Daoy (cell line): ENCODE measurements at regions not wholly inside any gene's neighbourhood (a gene's known extent, or its start where the extent isn't known, plus 50 kb on each side); places are given as distances from the start of the nearest gene placed in this dataset.
A peak's percentile ranks its signal among the peaks of the same experiment; 100 is the strongest.

Experiments used
- DNase-seq: peaks from one replicate; pipeline ENCODE4 v3.0.0-alpha.2; 2015; ENCODE audit warnings: low read depth

GRCh38 chr2:160956243-160956802 is 203.9 kb upstream of the TANK start:
- DNase-seq, result no peak

- DNase-seq, result no peak
Observed at GRCh38 chr2:160963957-160964356, 196.3 kb upstream of the TANK start.

- DNase-seq, result no peak
Observed at GRCh38 chr2:160967523-160967922, 192.7 kb upstream of the TANK start.

GRCh38 chr2:160968183-160968582 is 192.0 kb upstream of the TANK start:
- no peak for DNase-seq

- DNase-seq, result peak; percentile 60
Observed at GRCh38 chr2:160970052-160970965, 189.9 kb upstream of the TANK start.

DNA sequence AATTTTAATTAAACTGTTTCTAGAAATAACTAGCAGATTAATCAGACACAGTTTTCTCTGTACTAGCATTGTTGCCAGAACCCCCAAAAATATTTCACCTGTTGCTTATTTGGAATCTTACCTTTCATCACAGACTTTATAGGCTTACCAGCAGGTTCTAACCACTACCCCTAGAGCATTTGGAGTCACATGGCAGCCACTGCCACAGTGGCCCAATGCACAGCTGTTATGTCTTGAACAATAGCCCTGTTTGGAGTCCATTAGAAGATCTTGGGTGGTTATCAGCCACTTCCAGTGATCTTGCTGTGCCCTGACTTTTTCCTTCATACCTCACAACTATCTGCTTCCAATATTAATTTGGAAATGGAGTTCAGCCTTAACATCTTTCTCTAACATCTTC is 186.2 kb upstream of the TANK start:
- no peak for DNase-seq

DNA sequence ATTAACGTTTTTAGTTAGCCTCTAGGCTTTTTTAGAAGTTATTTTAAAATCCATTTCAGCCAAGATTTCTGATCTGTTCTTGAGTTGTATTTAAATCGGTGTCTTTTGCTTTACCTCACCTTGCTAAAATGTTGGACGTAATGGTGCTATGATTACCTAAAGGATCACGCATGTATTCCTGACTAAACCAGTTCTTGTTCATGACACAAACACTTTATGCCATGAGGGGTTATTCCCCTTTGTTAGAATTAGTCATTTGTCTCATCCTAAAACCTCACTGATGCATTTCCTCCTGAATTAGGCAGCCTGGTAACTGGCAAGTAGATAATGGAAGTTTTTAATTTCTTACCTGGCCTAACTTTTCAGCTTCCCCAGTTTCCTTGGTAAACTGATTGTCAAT is 185.4 kb upstream of the TANK start:
- peak; percentile 11 for DNase-seq

GRCh38 chr2:160976797-160977196 is 183.4 kb upstream of the TANK start:
- DNase-seq, result no peak

DNA sequence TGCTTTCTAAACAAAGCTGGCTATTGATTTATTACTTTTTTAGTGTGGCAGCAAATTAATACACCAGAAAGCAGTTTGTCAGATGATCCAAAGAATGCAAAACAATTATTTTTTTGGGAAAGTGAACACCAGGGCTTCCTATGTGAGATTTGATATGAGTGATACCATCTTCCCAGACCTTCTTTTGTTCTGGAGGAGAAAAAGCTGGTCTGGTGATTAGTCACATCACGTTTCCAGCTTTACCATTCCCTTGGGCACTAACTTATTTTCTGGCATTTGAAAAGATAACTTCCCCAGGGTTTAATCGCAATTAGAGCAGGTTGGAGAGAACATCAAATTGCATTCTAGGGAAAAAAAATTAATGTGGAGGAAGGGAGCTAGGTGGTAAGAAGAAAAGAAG is 182.9 kb upstream of the TANK start:
- DNase-seq, result no peak

DNA sequence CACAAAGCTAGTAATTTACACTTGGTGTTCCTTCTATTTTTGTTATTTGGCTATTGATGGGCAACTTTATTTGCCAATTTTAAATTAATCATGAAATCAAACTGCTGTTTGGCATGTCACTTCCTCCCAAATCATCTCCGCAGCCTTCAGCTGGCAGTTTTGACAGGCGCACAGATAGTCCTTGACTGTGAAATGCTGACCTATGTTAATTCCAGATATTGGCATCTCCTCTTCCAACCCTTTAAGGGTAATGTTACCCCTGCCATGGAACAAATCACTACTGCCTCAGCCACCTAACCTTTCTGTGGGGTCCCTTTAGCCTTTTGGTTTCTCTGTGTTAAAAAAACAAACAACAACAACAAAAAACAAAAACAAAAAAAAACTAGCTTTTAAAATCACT is 182.4 kb upstream of the TANK start:
- no peak for DNase-seq

DNA sequence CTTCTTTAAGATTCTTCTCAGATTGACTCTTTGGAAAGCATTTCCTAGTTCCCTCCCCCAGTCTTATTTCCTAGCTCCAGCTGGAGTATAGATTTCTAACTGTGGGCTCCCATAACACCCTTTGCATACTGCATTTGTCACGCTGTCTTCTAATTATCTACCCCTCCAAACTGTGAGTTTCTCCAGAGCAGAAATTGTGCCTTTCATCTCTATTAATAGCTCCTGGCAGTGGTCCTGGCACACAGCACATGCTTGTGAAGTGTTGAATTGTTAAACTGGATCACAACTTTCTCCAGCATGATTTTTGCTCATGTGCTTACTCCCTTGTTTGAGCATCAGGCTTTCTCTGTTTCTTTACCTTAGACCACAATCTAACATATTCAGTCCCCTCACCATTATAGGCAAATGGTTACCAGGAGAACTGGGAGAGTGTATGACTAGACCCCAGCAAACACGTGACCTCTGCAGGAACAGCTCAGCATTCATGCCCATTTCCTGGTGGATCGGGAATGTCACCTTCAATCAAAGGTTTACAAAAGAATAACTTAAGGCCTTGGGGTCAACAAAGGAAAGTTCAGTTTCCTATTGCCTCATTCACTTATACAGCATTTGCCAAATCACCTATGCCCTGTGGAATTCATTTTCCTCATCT is 175.7 kb upstream of the TANK start:
- DNase-seq, result no peak

DNA sequence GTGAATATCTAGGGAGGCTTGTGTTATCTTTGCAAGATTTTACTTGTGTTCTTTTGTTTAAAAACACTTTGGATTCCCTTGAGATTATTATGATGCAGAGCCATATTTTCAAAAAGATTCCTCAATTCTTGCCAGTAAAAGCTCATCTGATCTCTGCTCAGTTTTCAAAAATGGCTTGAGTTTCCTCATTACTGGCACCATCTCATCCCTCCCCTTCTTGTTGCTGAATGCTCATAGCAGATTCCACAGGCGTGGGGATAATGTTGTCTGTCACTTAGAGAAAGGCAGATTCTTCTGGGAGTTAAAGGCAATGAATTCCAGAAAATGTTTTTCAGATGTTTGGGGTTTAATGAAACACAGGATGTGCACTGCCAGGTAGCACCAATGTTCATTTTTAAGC is 170.4 kb upstream of the TANK start:
- DNase-seq, result no peak

DNA sequence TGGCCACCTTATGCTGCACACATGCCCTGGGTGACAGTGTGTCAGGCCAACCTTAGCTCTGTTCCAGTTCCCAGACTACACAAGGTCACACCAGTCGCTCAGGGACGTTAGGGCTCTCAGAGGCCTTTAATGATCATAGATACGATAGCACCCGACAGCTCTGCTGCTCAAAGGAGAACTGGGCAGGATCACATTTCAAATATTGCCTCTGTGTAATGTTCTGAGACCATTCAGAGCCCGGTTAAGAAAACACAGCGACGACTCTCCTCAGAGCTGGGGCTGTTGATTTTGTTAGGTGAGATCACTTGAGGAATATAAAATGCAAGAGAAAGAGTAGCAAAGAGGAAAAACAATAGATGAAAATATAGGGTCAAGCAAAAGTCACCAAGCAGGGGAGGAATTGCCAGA is 166.6 kb upstream of the TANK start:
- DNase-seq, result peak; percentile 2

GRCh38 chr2:160994141-160995002 is 165.9 kb upstream of the TANK start:
- DNase-seq, result peak; percentile 77

DNA sequence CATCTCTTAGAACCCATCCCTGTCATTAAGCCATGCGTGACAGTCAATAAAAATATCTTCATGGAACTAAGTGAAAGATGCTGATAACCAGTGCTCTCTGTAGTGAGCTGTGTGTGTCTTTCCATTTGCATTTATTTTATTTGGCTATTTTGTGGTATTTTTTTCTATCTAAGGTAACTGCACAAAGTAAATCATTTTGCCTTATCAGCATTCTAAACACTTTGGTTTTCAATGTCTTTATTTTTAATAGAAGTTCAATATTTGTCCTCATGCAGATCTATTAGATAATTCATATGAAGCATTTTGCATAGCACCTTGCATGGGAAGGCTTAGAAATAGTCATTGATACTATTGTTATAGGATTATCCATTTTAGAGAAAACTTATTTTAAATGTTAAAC is 163.6 kb upstream of the TANK start:
- DNase-seq, result no peak

GRCh38 chr2:161004379-161004778 is 155.8 kb upstream of the TANK start:
- peak; percentile 3 for DNase-seq

DNA sequence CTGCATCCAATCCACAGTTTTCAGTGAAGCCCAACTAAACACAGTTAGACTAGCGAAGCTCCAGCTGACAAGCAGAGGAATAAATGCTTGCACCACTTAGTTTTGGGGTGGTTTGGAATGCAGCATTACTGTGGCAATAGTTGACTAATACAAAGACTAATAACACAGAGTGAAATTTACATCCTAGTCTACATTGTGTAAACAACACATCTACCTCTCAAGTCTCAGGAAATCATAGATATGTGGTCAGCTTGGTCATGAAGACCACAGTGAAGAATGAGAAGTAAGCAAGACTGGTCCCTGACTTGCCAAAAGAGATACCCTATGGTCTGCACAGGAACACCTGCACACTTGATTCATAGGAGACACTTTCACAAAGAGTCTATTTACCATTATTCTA is 155.1 kb upstream of the TANK start:
- no peak for DNase-seq

DNA sequence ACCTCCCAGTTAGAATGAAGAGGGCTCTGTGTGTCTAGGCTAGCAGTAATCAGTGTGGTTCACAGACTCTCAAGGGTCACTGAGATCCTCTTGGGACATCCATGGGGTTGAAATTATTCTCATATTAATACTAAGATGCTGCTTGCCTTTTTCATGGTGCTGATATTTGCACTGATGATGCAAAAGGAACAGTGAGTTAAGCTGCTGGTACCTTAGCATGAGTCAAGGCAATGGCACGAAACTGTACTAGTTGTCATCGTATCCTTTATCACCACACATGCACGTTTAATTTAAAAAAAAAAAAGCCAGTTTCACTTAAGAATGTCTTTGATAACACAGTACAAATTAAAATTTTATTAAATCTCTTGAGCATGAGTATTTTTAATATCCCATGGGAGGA is 151.9 kb upstream of the TANK start:
- no peak for DNase-seq

DNA sequence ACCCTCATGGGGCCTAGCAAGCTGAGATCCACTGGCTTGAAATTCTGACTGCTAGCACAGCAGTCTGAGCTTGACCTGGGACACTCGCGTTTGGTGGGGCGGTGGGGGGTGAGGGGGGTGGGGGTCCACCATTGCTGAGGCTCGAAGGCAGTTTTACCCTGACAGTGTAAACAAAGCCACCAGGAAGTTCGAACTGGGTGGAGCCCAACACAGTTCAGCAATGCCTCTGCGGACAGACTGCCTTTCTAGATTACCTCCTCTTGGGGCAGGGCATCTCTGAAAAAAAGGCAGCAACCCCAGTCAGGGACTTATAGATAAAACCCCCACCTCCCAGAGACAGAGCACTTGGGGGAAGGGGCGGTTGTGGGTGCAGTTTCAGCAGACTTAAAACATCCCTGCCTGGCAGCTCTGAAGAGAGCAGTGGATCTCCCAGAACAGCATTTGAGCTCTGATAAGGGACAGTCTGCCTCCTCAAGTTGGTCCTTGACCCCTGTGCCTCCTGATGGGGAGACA is 149.7 kb upstream of the TANK start:
- DNase-seq, result no peak

DNA sequence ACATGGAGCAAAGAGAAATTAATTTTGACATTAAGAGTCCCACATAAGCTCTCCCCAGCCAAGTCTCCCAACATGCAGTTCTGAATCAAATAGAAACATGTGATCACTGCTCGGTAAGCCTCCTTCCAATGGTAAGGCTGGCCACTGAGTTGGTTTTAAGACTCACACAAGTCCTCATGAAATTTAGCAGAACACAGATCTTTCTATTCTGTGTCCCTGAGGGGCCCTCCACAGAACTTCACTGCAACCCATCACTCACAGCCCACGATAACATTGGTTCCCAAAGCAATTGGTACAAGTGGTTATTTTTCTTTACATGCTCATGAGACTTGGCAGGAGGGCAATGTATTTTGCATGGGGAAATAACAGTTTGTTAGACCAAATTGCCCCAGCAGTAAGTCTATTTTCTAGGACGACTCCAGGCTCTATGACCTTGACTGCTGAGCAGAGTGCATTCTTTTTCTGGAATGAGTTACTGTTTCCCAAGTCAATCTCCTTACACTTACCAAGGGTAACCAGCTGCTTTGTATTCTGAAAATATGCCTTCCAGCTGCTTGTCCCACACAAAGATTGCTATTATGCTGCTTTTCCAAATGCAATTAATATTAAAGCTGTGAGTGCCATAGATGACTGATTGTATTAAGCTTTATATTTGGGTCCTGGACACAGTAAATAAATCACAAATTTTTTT is 142.3 kb upstream of the TANK start:
- no peak for DNase-seq

DNA sequence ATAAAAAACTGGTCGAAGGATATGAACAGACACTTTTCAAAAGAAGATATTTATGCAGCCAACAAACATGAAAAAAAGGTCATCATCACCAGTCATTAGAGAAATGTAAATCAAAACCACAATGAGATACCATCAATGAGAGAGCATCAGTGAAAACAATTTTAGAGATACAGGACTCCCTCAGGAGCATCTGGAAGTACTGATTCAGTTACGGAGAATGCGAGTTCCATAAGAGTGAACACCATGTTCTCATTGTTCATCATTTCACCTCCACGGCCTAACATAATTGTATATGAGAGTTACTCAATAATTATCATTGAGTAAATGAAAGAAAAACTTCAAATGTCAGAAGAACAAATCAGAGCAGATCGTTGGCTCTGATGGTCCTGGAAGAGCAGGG is 140.9 kb upstream of the TANK start:
- DNase-seq, result no peak
